Heart left ventricle (tissue), 13 donors: ENCODE measurements at regions not wholly inside any gene's neighbourhood (a gene's known extent, or its start where the extent isn't known, plus 50 kb on each side); places are given as distances from the start of the nearest gene placed in this dataset.

Source experiments
- POLR2A ChIP-seq, 2 donors: fragments of 450-650 bp; IDR thresholded peaks; one replicate each; pipeline ENCODE4 v1.6.1; 2017; ENCODE audit warnings: antibody characterized with exemption in 2 of 2, mild to moderate bottlenecking in 2 of 2, moderate library complexity in 2 of 2
- TF ChIP-seq, protein P1 (sequence below), 12 donors: fragments of 200-600 bp; sonication (generic) in 4 of 12; IDR thresholded peaks; one replicate each; pipeline versions ENCODE4 v1.5.0 to v1.8.0; 2018 to 2022; ENCODE audit warnings: antibody characterized with exemption in 12 of 12, mild to moderate bottlenecking in 5 of 12
- donor health status: ischemic (EF 13 %, LVEDD 7.1; RV severe dilation, severe dysfunction).
- donor health status: DM: no; HTN: yes; CAD: no.
- donor health status: DM: no; HTN: no; CAD: no.
- donor health status: ischemic (EF 25% LVEDD 6.9; RV normal size, moderate dysfunction).
- donor health status: ischemic (EF 25% LVEDD 5.7; RV mildly dilated, moderate dysfunction).
- donor health status: ischemic (EF 35%, LVEDD 5.7; RV mildly dilated, moderate dysfunction).
- donor health status: nonischemic (EF 11% LVEDD 7.7; RV severe dilation, severe dysfunction).
- donor health status: DM: yes; HTN: yes; CAD: no.
- donor health status: PGD.
- donor health status: ischemic (EF 29% LVEDD 5.4; RV normal size, mild dysfunction).
- donor health status: nonischemic (EF 23%, LVEDD 6.1; RV moderate dilation, normal function).

DNA sequence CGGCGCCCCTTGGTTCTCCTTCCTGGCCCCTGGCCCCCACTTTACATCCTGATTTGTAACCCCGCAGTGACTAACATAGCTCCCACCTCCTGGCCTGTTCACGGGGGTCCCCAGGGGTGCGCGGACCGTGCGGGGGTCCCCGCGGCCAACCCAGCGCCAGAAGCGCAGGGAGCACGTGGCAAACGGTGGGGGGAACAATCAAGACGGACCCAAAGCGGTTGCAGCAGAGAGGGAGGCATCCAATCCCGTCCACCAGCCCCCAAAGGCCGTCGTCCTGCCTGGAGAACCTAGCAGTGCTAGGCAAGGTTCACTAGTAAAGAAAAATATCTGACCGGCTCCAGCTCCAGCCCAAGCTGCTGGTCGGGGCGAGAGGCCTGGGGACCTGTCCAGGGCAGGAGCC, 201.5 kb downstream of the AUH start:
- TF ChIP-seq, protein P1, sequence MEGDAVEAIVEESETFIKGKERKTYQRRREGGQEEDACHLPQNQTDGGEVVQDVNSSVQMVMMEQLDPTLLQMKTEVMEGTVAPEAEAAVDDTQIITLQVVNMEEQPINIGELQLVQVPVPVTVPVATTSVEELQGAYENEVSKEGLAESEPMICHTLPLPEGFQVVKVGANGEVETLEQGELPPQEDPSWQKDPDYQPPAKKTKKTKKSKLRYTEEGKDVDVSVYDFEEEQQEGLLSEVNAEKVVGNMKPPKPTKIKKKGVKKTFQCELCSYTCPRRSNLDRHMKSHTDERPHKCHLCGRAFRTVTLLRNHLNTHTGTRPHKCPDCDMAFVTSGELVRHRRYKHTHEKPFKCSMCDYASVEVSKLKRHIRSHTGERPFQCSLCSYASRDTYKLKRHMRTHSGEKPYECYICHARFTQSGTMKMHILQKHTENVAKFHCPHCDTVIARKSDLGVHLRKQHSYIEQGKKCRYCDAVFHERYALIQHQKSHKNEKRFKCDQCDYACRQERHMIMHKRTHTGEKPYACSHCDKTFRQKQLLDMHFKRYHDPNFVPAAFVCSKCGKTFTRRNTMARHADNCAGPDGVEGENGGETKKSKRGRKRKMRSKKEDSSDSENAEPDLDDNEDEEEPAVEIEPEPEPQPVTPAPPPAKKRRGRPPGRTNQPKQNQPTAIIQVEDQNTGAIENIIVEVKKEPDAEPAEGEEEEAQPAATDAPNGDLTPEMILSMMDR (IDR thresholded peaks at IDR 0.05): no peak
- TF ChIP-seq POLR2A (IDR thresholded peaks at IDR 0.05): no peak
